ENCODE measurements at regions not wholly inside any gene's neighbourhood (a gene's known extent, or its start where the extent isn't known, plus 50 kb on each side); places are given as distances from the start of the nearest gene placed in this dataset.

DNA sequence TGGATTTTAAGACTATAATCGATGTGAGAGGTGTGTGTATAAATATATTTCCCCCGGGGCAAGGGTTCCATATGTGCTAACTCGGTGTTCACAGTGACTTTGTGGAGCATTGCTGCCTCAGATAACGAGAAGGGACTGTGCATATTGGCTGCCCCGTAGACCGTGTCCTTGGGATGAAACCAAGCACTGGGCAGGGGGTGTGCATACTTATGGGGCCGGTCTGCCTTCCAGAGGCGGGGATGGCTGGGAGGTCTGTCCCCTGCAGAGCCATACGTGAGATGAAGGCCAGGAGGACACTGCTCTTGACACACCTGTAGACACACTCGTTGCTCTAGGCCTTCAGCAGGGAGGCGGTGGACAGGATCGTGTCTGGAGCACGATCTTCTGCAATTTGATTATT, 56.0 kb upstream of the ZNF354A start:
- TF ChIP-seq TAF1 (IDR thresholded peaks at IDR 0.05; ENCODE audit: borderline replicate concordance, low read depth, low read length) (no peak), CEBPB (IDR thresholded peaks at IDR 0.05; ENCODE audit: borderline replicate concordance in 1 of 2, low read depth in 2 of 2, low read length in 2 of 2) (no peak), ZNF207 (IDR thresholded peaks at IDR 0.05; ENCODE audit: borderline replicate concordance) (no peak), PAX8 (IDR thresholded peaks at IDR 0.05) (no peak), MEF2A (IDR thresholded peaks at IDR 0.05; ENCODE audit: insufficient read depth, low read depth, low read length) (no peak)
- TF ChIP-seq, protein P1, sequence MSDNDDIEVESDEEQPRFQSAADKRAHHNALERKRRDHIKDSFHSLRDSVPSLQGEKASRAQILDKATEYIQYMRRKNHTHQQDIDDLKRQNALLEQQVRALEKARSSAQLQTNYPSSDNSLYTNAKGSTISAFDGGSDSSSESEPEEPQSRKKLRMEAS (IDR thresholded peaks at IDR 0.05; ENCODE audit: low read depth, low read length) = no peak
- TF ChIP-seq, protein P2, sequence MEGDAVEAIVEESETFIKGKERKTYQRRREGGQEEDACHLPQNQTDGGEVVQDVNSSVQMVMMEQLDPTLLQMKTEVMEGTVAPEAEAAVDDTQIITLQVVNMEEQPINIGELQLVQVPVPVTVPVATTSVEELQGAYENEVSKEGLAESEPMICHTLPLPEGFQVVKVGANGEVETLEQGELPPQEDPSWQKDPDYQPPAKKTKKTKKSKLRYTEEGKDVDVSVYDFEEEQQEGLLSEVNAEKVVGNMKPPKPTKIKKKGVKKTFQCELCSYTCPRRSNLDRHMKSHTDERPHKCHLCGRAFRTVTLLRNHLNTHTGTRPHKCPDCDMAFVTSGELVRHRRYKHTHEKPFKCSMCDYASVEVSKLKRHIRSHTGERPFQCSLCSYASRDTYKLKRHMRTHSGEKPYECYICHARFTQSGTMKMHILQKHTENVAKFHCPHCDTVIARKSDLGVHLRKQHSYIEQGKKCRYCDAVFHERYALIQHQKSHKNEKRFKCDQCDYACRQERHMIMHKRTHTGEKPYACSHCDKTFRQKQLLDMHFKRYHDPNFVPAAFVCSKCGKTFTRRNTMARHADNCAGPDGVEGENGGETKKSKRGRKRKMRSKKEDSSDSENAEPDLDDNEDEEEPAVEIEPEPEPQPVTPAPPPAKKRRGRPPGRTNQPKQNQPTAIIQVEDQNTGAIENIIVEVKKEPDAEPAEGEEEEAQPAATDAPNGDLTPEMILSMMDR (IDR thresholded peaks at IDR 0.05 in 2 of 3, conservative IDR thresholded peaks at IDR 0.05 in 1 of 3; ENCODE audit: control insufficient read depth in 2 of 3, extremely low read depth in 1 of 3, insufficient read depth in 1 of 3, low read depth in 3 of 3, low read length in 3 of 3) = no peak

All from GM12878 (cell line).